PC-3 (cell line): ENCODE measurements at regions not wholly inside any gene's neighbourhood (a gene's known extent, or its start where the extent isn't known, plus 50 kb on each side); places are given as distances from the start of the nearest gene placed in this dataset.

Source experiments
- ATAC-seq: fragments of 200-7000 bp; cut with Tn5 transposase; 2 replicates; pipeline ENCODE4 v1.9.1; 2020; ENCODE audit warnings: mild to moderate bottlenecking, moderate library complexity
- BruUV-seq: library from RNA; stranded (reverse); fragments of 400-500 nt; replicated peaks from 2 replicates; lab custom pipeline; 2021; lab: Mats Ljungman, UMichigan
- CTCF ChIA-PET: fragments of 300-600 bp; sonication (Branson Sonifier 250); formaldehyde crosslinking; loops from one replicate; lab custom pipeline; 2022; ENCODE audit warnings: antibody characterized with exemption; lab: Charles Lee
- POLR2A ChIA-PET: fragments of 300-600 bp; sonication (Branson Sonifier 250); formaldehyde crosslinking; loops from one replicate; lab custom pipeline; 2022; ENCODE audit warnings: antibody characterized with exemption; ENCODE audit not compliant: unreplicated experiment; lab: Charles Lee
- DNase-seq: peaks from one replicate; pipeline ENCODE4 v3.0.0-alpha.2; 2015
- H2AFZ ChIP-seq: fragments of 300-600 bp; sonication (generic); 2 replicates; pipeline ENCODE4 v1.6.0; 2016; ENCODE audit warnings: antibody characterized with exemption, low read length
- H3F3A ChIP-seq: fragments of 300-600 bp; sonication (generic); one replicate; pipeline ENCODE4 v1.6.0; 2017; ENCODE audit warnings: antibody characterized with exemption, low read length, control low read depth, mild to moderate bottlenecking; ENCODE audit not compliant: unreplicated experiment
- H3K27ac ChIP-seq: fragments of 300-600 bp; sonication (generic); 2 replicates; pipeline ENCODE4 v1.5.1; 2016; ENCODE audit warnings: mild to moderate bottlenecking, low read length
- H3K27me3 ChIP-seq: fragments of 300-600 bp; sonication (generic); 2 replicates; pipeline ENCODE4 v1.6.1; 2016; ENCODE audit warnings: low read length, mixed read lengths
- H3K36me3 ChIP-seq: fragments of 300-600 bp; sonication (generic); 2 replicates; pipeline ENCODE4 v1.6.1; 2016; ENCODE audit warnings: low read depth, mixed run types, low read length, mixed read lengths
- H3K4me1 ChIP-seq: fragments of 300-600 bp; sonication (generic); 2 replicates; pipeline ENCODE4 v1.5.1; 2016; ENCODE audit warnings: low read length; ENCODE audit not compliant: insufficient read depth
- H3K4me2 ChIP-seq: fragments of 300-600 bp; sonication (generic); 2 replicates; pipeline ENCODE4 v1.6.0; 2016; ENCODE audit warnings: low read length
- H3K4me3 ChIP-seq: fragments of 300-600 bp; sonication (generic); 2 replicates; pipeline ENCODE4 v1.5.1; 2016; ENCODE audit warnings: mild to moderate bottlenecking, low read length, mixed read lengths
- H3K79me2 ChIP-seq: fragments of 300-600 bp; sonication (generic); 2 replicates; pipeline ENCODE4 v1.6.1; 2017; ENCODE audit warnings: low read length, mixed read lengths
- H3K9ac ChIP-seq: fragments of 300-600 bp; sonication (generic); 2 replicates; pipeline ENCODE4 v1.6.0; 2016; ENCODE audit warnings: mild to moderate bottlenecking, low read length
- H3K9me2 ChIP-seq: fragments of 300-600 bp; sonication (generic); replicated peaks from 2 replicates; pipeline ENCODE4 v1.6.1; 2016; ENCODE audit warnings: mixed run types, low read length, mixed read lengths
- H3K9me3 ChIP-seq: fragments of 300-600 bp; sonication (generic); 2 replicates; pipeline ENCODE4 v1.6.1; 2016; ENCODE audit warnings: low read length, mixed read lengths
- H4K20me1 ChIP-seq: fragments of 300-600 bp; sonication (generic); 2 replicates; pipeline ENCODE4 v1.6.1; 2016; ENCODE audit warnings: low read length, mixed read lengths
- CTCF ChIP-seq: fragments of 300-600 bp; sonication (generic); conservative IDR thresholded peaks from 2 replicates; pipeline ENCODE4 v1.5.1; 2017; ENCODE audit warnings: antibody characterized with exemption, low read depth, mild to moderate bottlenecking, low read length
- EZH2 ChIP-seq: fragments of 300-600 bp; sonication (generic); IDR thresholded peaks from one replicate; pipeline ENCODE4 v1.6.1; 2017; ENCODE audit warnings: antibody characterized with exemption, mild to moderate bottlenecking, low read length; ENCODE audit not compliant: unreplicated experiment
- EZH2phosphoT487 ChIP-seq: fragments of 300-600 bp; sonication (generic); IDR thresholded peaks from 2 replicates; pipeline ENCODE4 v1.6.1; 2018; ENCODE audit warnings: mild to moderate bottlenecking, antibody characterized with exemption, low read length, borderline replicate concordance
- intact Hi-C: fragments of 100-400 bp; cut with micrococcal nuclease; formaldehyde crosslinking; loops from 2 replicates; pipeline ENCODE4 v1.9.0; 2023

- no peak overlapping the region for H3K4me3 ChIP-seq
- no peaks in the 10 kb centered on the region for H3K36me3 ChIP-seq
- ATAC-seq (no peak), DNase-seq (no peak)
- no peak overlapping the region for H3K9ac ChIP-seq
- no peaks in the 10 kb centered on the region for H3K9me2 ChIP-seq
- no peak overlapping the region for H3K27ac ChIP-seq
- H3K9me3 ChIP-seq: no peaks in the 10 kb centered on the region
- H4K20me1 ChIP-seq: no peaks in the 10 kb centered on the region
- intact Hi-C loops: no loop called here
- H3K4me1 ChIP-seq: no peaks in the 10 kb centered on the region
- no peak overlapping the region for H2AFZ ChIP-seq
- no peak overlapping the region for H3K4me2 ChIP-seq
- H3K27me3 ChIP-seq: no peaks in the 10 kb centered on the region
- ChIA-PET POLR2A (no interaction called here), CTCF (interaction anchor here (0.9 kb wide), 1 partner anchor 435 kb away, joined by 3 read pairs; no protein-coding TSS in a partner anchor)
- H3F3A ChIP-seq: no peaks in the 10 kb centered on the region
- no peak for TF ChIP-seq CTCF
- TF ChIP-seq EZH2: no peak
- TF ChIP-seq EZH2phosphoT487: no peak
- BruUV-seq: no TSS peak
- no peaks in the 10 kb centered on the region for H3K79me2 ChIP-seq
Measured at GRCh38 chr7:46357851-46358250, 436.8 kb upstream of the IGFBP3 start.

GRCh38 chr7:46357290-46357689, 436.2 kb upstream of the IGFBP3 start:
- Histone ChIP-seq H3K9ac (no peak overlapping the region), H4K20me1 (no peaks in the 10 kb centered on the region), H3K27me3 (no peaks in the 10 kb centered on the region), H2AFZ (no peak overlapping the region), H3K4me3 (no peak overlapping the region), H3F3A (no peaks in the 10 kb centered on the region), H3K79me2 (no peaks in the 10 kb centered on the region), H3K9me3 (no peaks in the 10 kb centered on the region), H3K4me1 (no peaks in the 10 kb centered on the region), H3K4me2 (no peak overlapping the region), H3K9me2 (no peaks in the 10 kb centered on the region), H3K27ac (no peak overlapping the region), H3K36me3 (no peaks in the 10 kb centered on the region)
- CTCF ChIA-PET: interaction anchor here (0.9 kb wide), 1 partner anchor 435 kb away, joined by 3 read pairs; no protein-coding TSS in a partner anchor
- DNase-seq (no peak), ATAC-seq (no peak)
- TF ChIP-seq EZH2phosphoT487 (no peak), CTCF (no peak), EZH2 (no peak)
- POLR2A ChIA-PET: no interaction called here
- intact Hi-C loops: no loop called here
- BruUV-seq: no TSS peak

GRCh38 chr7:46356371-46356770, 435.3 kb upstream of the IGFBP3 start:
- POLR2A ChIA-PET: no interaction called here
- Histone ChIP-seq H3K27me3 (no peaks in the 10 kb centered on the region), H3K27ac (no peak overlapping the region), H2AFZ (no peak overlapping the region), H3K4me1 (no peaks in the 10 kb centered on the region), H3K36me3 (no peaks in the 10 kb centered on the region), H3K4me3 (no peak overlapping the region), H3K79me2 (no peaks in the 10 kb centered on the region), H4K20me1 (no peaks in the 10 kb centered on the region), H3K9me3 (no peaks in the 10 kb centered on the region), H3F3A (no peaks in the 10 kb centered on the region), H3K9ac (no peak overlapping the region), H3K4me2 (no peak overlapping the region), H3K9me2 (no peaks in the 10 kb centered on the region)
- no peak for DNase-seq
- BruUV-seq: no TSS peak
- no peak for TF ChIP-seq EZH2
- no peak for TF ChIP-seq EZH2phosphoT487
- TF ChIP-seq CTCF: no peak
- CTCF ChIA-PET: no interaction called here
- intact Hi-C loops: no loop called here
- no peak for ATAC-seq
